HG03280 (cell line): ENCODE measurements at regions not wholly inside any gene's neighbourhood (a gene's known extent, or its start where the extent isn't known, plus 50 kb on each side); places are given as distances from the start of the nearest gene placed in this dataset.
"Not testable (repeated sequence)": the region's sequence is repeated elsewhere in the genome, so short reads cannot be mapped to it uniquely, and the experiment has no call there.

Experiments
- ATAC-seq: cut with Tn5 transposase; IDR thresholded peaks from one replicate; pipeline ENCODE4 v1.9.1; 2021; ENCODE audit warnings: mild to moderate bottlenecking, moderate library complexity; ENCODE audit not compliant: unreplicated experiment

DNA sequence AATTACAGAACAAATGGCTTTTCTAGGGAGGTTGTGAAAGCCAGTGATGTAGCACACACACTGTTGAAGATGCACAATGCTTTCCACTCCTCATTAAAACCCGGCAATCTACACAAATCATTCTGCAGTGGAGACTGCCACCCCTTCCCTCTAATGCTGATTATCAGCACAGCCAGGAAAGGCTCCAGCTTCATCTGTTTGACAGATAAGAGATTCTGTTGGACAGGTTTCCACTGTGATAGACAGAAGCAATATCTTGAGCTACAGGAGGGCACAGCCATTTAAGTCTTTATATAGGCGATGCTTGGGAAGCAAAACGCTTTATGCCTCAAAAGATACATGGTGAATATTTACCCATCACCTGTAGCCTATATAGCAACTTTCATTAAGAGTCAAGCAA is 555.6 kb downstream of the GLRX3 start:
- no peak for ATAC-seq

DNA sequence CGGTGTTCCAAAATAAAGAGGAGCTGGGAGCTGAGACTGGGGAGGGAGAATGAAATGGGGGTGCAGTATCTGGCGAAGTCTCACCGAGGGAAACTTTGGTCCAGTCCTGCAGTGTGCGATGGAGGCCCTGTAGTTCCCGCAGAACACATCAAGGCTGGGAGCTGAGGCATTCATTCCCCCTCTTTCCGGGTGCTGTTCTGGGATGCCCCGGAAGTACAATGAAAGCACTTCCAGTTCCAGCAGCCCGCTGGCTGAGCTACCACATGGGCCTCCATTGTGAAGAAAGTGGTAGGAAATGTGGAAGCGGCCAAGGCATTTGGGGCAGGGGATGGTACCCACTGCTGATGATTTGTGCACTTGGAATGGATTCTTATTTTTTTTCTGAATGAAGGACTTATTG is 560.7 kb downstream of the GLRX3 start:
- ATAC-seq = no peak

DNA sequence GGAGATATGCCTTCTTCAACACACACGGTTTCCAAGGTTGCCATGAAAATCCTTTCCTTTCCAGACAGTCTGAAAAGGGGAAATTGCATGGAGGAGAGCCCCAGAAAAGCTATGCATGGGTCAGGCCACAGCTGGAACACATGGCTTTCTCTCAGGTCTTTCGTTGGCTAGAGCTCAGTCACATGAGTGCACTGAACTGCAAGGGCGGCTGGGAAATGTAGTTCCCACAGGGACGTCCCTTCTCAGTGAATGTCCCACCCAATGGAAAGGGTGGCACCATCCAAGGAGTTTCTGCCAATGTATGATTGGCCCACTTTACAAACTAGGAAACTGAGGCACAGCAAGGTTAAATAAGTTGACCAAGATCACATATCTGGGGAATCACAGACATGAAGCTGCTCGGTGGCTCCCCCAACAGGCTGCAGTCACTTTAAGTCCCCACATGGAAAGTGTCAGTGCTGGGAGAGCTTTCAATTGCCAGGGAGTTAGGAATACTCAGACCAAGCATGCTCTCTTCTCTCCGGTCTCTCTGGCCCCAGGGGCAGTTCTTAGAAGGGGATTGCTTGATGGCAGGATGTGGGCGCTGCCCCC is 571.3 kb downstream of the GLRX3 start:
- ATAC-seq = no peak

DNA sequence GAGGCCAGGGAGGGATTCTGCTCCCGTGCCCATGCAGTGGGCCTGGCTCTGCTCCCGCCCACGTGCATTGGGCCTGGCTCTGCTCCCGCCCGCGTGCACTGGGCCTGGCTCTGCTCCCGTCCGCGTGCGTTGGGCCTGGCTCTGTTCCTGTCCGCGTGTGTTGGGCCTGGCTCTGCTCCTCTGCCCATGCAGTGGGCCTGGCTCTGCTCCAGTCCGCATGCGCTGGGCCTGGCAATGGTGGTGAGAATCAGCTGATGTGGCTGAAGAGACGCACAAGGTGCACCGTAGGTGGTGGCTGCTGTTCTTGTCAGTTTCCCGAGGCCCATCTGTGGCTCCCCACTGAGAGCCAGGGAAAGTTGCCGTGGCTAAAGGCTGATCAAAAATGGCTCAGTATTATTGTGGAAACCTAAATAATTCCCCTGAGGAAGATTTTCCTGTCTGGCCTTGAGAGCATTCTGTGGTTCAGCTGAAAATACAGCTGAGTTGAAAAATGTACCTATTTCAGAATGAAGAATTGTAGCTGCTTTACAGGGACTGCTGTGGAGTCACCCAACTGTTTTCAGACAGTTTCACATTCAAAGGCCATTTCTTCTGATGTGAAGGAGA is 572.4 kb downstream of the GLRX3 start:
- ATAC-seq = no peak

DNA sequence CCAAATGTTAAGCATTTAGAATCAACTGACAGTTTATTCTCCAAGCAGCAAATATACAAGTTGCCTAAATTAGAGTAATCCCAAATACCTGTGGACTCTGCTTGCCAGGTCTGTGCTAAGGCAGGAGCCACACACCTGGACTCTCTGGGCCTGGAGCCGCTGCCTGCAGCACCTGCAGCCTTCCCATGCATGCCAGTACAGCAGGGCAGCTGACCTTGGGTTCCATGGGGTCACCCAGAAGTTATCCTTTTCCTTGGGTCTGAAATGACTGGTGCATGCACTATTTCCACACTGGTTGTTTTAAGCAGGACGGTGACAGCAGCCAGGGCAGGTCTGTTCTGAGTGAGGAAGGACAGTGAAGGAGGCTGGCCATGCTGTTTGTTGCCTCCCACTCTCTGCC is 573.2 kb downstream of the GLRX3 start:
- no peak for ATAC-seq

DNA sequence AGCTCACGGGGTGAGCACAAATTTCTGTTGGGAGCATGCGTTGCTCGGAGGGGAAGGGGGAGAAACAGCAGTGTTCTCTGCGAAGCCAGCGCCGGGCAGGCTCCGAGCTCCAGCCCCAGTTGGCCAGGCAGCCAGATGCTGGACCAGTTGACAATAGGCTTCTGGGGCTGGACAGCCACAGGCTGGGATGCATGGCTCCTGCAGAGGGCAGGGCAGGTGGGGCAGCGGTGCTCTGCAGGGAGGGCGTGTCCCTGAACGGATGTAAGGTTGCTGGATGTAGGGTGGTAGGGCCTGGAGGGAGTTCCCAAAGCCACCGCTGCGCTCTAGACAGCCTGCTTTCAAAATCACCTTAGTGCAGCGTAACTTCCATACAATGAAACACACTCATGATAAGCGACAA is 574.9 kb downstream of the GLRX3 start:
- no peak for ATAC-seq

DNA sequence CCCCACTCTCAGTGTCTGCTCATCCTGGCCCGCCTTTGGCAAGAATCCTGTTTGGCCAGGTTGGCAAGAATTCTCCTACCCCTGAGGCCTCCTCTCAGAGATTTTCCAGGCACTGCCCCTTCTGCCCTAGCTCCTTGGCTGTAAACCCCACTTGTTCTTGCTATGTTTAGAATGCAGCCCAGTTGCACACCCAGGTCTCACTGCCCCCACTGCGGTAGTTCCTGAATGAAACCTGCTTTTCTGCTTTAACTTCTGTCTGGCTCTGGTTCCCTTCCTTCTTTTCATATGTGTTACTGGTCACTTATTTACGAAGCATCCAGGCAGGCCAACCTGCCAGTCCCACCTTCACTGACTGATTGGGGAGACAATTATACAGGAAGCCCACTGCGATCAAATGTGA is 576.9 kb downstream of the GLRX3 start:
- ATAC-seq = no peak

DNA sequence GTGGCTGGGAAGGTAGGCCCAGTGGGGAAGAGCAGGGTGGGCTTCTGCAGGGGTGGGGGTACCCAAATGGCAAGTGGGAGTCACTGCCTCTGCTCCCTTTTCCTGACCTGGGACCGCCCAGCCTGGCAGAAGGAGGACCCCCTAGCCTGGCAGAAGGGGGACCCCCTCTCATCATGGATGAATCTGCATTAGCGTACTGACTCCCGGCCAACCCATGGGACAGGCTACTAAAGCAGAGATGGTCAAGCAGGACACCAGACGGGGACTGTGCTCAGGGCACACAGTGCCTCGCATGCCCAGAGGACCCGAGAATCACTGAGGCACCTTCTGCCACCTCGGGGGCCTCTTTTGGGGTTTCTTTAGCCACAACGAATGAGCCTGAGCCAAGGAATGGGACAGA is 577.5 kb downstream of the GLRX3 start:
- no peak for ATAC-seq

DNA sequence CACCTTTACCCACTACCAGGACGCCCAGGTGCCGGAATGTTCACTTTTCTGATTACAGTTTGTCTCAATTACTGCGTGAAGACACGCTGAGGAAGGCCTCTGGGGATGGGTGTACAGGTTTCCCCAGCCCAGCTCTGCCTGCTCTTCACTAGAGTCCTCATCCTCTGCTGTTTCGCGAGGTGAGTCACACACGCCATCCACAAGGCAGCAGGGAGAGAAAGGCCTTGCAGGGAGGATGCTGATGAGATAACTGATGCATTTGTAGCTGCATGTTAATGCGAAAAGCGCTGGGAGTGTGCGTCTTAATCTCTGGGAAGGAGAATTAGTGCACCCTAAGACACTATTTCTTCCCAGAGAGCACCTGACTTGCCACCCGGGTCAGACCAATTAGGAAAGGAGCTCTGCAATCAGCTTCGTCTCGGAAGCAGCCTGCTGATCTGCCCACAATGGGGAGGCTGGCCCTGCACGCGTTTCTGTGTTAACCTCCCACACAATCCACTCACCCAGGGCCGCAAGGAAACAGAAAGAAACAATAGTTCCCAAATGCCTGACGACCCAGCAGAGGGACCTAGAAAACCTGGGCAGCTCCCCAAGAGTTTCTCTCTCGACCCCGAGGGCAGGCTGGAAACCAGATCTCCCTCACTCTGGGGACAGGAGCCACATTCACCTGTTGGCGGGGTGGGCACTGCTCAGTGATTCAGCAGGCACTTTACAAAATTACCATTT is 578.7 kb downstream of the GLRX3 start:
- ATAC-seq = no peak

DNA sequence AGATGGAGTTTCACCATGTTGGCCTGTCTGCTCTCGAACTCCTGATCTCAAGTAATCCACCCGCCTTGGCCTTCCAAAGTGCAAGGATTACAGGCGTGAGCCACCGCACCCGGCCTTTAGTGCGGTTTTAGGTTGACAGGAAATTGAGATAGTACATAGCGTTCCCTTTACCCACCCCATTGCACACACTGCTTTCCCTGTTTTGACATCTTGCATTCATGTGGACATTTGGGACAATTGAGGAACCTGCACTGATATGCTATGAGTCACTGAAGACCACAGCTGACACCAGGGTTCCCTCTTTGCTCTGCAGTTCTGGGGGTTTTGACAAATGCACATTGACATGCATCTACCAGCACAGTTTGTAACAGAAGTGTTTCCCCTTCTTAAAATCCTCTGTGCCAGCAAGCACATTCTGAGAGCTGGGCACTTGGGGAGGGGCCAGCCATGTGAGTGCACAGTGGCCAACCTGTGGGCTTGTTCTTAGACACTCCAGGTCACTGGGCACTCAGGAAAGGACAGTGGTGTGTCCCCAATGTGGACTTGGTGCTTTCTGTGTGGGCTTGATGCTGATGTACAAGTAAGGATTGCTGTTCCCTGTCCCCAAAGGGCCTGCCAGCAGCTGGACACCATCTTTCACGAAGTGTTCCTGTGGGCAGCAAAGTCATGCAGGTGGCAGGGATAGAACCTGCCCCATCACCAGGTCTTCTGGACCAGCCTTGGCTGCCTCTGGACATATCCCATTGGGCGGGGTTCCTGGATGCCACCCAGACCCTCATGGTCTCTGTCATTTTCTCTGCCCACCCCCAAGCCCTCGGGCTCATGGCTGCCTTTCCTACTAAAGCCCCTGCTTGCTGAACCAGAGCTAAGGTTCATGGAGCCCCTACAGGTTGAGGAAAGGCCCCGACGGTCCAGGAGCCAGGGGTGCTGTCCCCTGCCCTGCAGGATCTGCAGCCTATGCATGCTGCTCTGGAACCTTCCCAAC is 579.8 kb downstream of the GLRX3 start:
- no peak for ATAC-seq

DNA sequence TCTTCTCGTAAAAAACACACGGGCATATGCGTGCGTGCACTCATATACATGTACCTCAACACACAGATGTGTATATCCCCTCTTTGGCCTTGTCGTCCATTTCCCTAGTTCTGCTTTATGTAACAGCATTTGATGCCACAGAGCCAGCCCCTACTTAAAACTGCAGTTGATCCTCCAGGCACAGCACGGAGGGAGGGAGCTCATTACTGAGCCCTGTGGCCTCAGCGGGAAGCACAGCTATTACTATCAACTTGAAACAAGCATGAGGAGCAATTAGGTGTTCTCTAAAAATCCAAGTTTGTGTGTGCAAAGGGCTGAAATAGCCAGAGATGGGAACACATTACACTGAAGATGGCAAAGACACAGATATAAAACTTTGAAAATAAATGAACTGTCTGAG is 580.9 kb downstream of the GLRX3 start:
- no peak for ATAC-seq

DNA sequence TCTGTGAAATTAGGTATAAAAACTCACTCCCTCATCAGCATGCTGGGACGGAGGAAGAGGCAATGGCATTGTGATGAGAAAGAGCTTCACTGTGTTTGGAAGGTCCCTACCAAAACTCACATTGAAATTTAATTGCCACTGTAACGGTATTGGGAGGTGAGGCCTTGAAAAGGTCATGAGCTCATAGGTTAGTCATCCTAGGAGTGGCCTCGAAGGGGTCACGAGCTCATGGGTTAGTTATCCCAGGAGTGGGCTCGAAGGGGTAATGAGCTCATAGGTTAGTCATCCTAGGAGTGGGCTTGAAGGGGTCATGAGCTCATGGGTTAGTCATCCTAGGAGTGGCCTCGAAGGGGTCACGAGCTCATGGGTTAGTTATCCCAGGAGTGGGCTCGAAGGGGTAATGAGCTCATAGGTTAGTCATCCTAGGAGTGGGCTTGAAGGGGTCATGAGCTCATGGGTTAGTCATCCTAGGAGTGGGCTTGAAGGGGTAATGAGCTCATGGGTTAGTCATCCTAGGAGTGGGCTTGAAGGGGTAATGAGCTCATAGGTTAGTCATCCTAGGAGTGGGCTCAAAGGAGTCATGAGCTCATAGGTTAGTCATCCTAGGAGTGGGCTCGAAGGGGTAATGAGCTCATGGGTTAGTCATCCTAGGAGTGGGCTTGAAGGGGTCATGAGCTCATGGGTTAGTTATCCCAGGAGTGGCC is 582.7 kb downstream of the GLRX3 start:
- ATAC-seq = not testable (repeated sequence)

DNA sequence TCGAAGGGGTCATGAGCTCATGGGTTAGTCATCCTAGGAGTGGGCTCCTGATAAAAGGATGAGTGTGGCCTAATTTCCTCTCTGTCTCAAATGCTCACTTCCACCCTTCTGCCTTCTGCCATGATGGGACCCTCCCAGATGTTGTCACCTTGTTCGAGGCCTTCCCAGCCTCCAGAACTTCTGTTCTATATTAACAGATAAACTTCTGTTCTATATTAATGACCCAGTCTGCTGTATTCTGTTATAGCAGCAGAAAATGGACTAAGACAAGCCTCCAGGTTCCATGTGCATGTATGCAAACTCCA is 583.2 kb downstream of the GLRX3 start:
- ATAC-seq = no peak

DNA sequence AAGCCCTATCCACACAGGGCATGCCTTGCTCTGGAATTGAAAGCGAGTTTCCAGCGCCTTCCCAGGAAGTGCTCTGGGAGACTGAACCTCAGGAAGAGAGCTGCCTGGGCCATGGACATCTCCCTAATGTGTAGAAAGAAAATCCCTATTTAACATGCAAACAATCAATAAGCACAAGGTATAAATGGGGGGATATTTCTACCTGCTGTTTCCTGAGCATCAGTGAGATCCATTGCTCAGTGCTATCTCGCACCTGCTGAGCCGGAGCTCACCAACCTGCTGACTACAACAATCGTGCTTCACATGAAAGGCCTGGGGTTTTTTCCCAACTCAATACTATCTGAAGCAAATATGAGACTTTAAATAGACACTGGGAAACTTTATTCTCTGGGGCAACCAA is 584.0 kb downstream of the GLRX3 start:
- no peak for ATAC-seq

DNA sequence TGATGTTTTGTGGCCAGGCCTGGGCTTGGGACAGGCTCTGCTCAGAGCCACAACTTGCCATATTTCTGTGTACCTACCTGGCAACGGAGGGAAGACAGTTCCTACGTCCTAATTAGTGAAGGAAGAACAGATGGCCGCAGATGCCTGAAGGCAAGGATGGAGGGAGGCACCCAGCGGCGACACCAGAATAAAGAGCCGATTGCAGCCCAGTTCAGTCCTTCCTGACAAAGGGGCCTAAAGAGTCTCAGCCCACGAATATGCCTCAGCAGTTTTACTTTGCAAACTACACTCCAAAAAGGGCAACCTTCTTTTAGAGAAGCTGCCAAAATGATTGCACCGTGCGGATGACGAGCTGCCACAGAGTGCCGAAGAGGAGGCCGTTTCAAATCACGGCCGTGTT is 585.8 kb downstream of the GLRX3 start:
- ATAC-seq = no peak

DNA sequence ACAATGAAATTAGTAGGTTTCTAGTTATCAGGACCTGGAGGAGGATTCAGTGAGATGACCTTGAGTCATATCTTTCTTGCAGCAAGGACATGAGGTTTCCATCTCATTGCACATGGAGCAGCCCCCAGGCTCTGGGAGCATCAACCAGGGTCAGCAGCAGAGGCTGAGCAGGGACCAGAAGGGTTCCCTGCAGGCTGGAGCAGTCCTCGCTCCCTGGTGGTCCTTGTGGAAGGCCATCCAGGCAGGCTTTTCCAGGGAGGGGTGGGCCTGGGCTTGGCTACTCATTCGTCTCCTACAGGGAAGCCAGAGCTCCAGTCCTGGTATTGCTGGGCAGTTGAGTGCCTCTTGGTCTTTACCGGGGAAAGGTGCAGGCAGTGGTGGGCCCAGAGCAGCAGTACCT is 587.5 kb downstream of the GLRX3 start:
- no peak for ATAC-seq

DNA sequence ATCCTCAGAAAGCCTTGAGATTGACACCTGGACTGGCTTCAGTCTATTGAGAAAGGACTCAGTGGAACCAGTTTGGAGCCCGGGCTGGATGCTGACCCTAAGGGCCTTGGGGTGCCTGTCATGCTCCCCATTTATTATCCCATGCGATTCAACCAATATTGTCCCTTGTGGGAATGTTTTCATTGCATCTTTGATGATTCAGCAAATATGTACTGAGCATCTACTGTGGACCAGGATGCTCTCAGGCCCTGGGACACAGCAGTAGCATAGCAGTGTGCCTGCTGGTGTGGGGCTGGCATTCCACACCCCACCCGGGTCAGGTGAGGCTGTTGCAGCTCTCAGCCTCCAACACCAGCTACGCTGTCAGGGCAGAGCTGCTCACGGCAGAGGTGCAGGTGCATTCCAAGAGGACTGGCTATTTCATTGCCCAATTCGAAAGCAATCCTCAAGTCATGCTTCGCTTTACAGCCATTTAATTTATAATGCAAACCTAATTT is 586.0 kb downstream of the TCERG1L start:
- ATAC-seq = no peak

DNA sequence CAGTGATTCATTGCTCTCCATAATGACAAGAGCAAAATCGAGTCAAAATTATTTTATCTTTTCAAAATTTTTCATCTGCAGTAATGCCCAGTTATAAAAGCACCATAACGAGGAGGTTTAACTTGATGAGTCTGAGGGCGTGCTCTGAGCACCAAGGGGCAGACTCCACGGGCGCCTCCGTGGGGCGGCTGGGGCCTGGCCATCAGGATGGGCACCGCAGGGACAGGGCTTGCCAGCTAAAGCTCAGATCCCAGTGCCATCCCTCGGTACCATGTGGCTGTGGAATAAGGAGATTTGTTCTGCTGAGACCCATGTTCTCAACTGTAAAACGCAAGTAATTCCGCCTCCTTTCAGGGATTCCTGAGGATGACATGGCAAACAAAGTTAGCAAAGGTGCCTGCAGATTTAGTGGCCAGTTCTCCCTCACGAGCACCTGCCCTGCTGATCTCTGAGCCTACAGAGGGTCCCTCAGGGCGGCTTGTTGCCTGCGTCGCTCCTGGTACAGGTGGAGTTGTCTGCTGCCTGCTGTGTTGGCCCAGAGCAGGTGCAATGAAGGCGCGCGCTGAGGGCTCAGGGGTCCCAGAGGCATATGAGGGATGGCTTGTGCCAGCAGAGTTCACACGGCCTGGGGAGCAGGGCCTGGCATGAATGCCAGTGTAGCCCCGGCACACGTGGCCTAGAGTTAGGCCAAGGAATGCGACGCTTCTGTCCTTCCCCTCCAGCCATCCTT is 584.4 kb downstream of the TCERG1L start:
- no peak for ATAC-seq

DNA sequence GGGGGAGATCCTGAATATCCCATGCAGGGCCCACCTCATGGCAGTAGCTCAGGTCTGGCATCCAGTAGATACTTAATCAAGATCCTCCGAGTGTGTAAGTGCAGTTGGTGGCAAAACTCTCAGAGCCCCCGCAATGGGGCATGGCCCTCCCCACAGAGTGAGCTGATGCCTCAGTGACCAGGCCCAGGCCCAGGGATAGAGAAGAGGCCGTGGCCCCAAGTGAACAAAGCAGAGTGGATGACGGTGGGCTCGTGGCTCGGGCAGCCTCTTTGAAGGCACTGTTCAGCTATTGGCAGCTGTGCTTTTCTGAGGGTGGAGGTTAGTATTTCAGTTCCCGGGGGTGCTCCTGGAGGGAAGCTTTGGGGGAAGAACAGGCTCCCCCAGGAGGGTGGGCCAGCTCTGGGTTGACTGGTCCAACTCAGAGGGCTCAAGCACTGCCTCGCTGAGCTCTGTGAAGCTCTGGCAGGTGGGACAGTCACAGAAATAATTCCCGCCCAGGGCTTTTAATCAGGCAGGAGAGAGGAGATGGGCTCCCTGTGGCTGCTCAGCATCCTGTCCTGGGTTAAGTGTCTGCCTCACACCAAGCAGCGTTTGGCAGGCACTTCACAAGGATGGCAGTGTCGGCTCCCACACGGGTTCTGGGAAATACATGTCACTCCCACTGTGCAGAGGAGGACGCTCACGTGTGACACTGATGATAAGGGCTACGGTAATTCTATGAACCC is 583.6 kb downstream of the TCERG1L start:
- ATAC-seq = no peak
